ENCODE measurements at regions not wholly inside any gene's neighbourhood (a gene's known extent, or its start where the extent isn't known, plus 50 kb on each side); places are given as distances from the start of the nearest gene placed in this dataset.

DNA sequence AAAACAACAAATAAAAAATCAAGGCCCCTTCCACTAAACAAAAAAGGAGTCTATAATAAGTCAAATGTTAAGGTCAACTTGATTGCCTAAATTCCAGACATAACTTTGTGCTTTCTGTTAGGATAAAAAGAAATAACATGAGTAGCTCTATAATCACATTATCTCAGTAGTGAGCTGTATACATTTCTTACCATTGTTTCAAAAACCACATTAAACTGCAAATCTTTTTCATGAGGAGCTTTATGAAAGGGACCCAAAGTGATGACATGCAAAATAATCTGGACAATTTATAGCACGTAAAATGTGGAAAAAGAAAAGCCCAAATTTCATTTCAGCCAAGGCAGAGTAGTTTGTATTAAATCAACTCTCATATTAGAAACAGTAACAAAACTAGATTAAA, 269.2 kb downstream of the KLF12 start:
- TF ChIP-seq, protein P1, sequence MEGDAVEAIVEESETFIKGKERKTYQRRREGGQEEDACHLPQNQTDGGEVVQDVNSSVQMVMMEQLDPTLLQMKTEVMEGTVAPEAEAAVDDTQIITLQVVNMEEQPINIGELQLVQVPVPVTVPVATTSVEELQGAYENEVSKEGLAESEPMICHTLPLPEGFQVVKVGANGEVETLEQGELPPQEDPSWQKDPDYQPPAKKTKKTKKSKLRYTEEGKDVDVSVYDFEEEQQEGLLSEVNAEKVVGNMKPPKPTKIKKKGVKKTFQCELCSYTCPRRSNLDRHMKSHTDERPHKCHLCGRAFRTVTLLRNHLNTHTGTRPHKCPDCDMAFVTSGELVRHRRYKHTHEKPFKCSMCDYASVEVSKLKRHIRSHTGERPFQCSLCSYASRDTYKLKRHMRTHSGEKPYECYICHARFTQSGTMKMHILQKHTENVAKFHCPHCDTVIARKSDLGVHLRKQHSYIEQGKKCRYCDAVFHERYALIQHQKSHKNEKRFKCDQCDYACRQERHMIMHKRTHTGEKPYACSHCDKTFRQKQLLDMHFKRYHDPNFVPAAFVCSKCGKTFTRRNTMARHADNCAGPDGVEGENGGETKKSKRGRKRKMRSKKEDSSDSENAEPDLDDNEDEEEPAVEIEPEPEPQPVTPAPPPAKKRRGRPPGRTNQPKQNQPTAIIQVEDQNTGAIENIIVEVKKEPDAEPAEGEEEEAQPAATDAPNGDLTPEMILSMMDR (IDR thresholded peaks at IDR 0.05; ENCODE audit: insufficient read depth, low read depth, low read length): no peak
- ChIA-PET POLR2A (interaction anchor here (0.7 kb wide), 1 partner anchor 241 kb away, joined by 4 read pairs; no protein-coding TSS in a partner anchor), CTCF (interaction anchor here (0.7 kb wide), 1 partner anchor 1678 kb away, joined by 3 read pairs; no protein-coding TSS in a partner anchor)
- Histone ChIP-seq H3K36me3 (ENCODE audit: control insufficient read depth, insufficient read depth, low read length) (no peaks in the 10 kb centered on the region), H3K4me3 (ENCODE audit: low read depth, low read length) (no peak overlapping the region), H3K27me3 (ENCODE audit: control insufficient read depth, insufficient read depth, low read length) (no peaks in the 10 kb centered on the region)
- no peak for DNase-seq (ENCODE audit: low read depth)

DNA sequence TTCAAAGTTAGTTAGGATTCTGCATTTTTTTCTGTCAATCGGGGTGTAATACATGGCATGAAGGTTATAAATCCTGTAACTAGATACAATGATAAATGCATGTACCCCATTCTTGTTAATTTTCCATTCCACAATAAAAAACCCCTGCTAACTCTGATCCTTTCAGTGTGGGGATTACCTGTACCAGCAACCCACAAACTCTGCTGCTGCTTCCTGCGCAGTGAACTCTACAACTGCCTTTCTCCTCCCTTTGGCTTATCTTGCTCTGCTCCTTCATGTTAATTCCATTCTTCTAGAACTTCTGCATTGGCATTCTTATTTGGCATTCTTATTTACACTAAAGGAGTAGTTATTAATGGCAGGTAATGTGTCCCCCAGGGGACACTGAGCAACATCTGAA, 273.1 kb downstream of the KLF12 start:
- no peak overlapping the region for H3K4me3 ChIP-seq (ENCODE audit: low read depth, low read length)
- ChIA-PET CTCF (no interaction called here), POLR2A (no interaction called here)
- DNase-seq (ENCODE audit: low read depth): no peak
- TF ChIP-seq, protein P1 (IDR thresholded peaks at IDR 0.05; ENCODE audit: insufficient read depth, low read depth, low read length): no peak
- no peaks in the 10 kb centered on the region for H3K27me3 ChIP-seq (ENCODE audit: control insufficient read depth, insufficient read depth, low read length)
- H3K36me3 ChIP-seq (ENCODE audit: control insufficient read depth, insufficient read depth, low read length): no peaks in the 10 kb centered on the region

DNA sequence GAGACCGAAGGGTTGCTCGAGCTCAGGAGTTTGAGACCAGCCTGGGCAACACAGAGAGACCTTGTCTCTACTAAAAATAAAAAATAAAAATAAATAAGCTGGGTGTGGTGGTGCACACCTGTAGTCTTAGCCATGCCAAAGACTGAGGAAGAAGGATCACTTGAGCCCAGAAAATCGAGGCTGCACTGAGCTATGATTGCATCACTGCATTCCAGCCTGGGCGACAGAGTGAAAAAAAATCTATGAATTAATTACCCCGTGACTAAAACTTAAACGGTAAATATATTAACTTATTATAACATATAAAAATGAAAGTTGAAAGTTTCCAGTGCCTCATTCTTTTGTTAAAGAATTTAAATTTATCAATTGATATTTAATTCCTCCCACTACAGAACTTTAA, 273.7 kb downstream of the KLF12 start:
- no peak for DNase-seq (ENCODE audit: low read depth)
- H3K36me3 ChIP-seq (ENCODE audit: control insufficient read depth, insufficient read depth, low read length): no peaks in the 10 kb centered on the region
- ChIA-PET CTCF (no interaction called here), POLR2A (no interaction called here)
- H3K4me3 ChIP-seq (ENCODE audit: low read depth, low read length): no peak overlapping the region
- TF ChIP-seq, protein P1 (IDR thresholded peaks at IDR 0.05; ENCODE audit: insufficient read depth, low read depth, low read length): no peak
- no peaks in the 10 kb centered on the region for H3K27me3 ChIP-seq (ENCODE audit: control insufficient read depth, insufficient read depth, low read length)

DNA sequence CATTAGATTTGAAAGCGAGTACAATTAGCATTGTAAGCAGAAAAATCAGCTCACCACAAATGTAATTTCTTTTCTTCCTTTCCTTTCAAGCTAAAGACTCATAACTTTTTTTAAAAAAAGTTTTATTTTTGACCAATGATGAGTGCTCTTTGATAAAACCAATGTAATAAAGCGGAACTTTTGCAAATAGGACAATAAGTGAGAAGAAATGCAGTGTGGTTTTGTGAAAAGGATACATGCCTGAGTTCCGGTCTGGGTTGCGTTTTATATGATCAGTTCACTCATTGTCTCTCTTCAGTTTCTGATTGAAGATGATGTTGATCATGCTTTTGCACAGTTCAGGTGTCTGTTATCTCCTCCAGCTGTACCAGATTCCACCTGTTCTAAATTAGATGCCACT, 274.4 kb downstream of the KLF12 start:
- TF ChIP-seq, protein P1 (IDR thresholded peaks at IDR 0.05; ENCODE audit: insufficient read depth, low read depth, low read length): no peak
- CTCF ChIA-PET: no interaction called here
- Histone ChIP-seq H3K4me3 (ENCODE audit: low read depth, low read length) (no peak overlapping the region), H3K27me3 (ENCODE audit: control insufficient read depth, insufficient read depth, low read length) (no peaks in the 10 kb centered on the region), H3K36me3 (ENCODE audit: control insufficient read depth, insufficient read depth, low read length) (no peaks in the 10 kb centered on the region)
- DNase-seq (ENCODE audit: low read depth): no peak
- POLR2A ChIA-PET: interaction anchor here (0.6 kb wide), 1 partner anchor 54 kb away, joined by 4 read pairs; no protein-coding TSS in a partner anchor

DNA sequence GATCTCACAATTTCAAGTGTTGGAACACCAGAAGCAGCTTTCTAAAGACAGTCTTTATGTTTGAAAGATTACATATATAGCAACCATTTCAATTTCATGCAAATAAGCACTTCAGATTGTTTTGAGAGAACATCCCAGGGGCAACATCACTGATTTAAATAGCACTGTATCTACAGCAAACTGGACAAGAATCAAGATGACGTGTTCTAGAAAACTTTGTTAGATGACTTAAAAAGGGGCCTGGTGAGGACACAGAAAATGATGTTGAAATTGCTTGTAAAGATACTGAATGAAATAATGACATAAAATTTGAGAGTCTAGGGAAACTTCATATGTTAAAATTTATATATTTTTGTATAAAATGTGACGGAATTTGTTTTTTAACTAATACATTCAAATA, 277.1 kb downstream of the KLF12 start:
- ChIA-PET CTCF (no interaction called here), POLR2A (no interaction called here)
- H3K27me3 ChIP-seq (ENCODE audit: control insufficient read depth, insufficient read depth, low read length): no peaks in the 10 kb centered on the region
- H3K36me3 ChIP-seq (ENCODE audit: control insufficient read depth, insufficient read depth, low read length): no peaks in the 10 kb centered on the region
- no peak overlapping the region for H3K4me3 ChIP-seq (ENCODE audit: low read depth, low read length)
- DNase-seq (ENCODE audit: low read depth): no peak
- TF ChIP-seq, protein P1 (IDR thresholded peaks at IDR 0.05; ENCODE audit: insufficient read depth, low read depth, low read length): no peak
